ENCODE measurements at regions not wholly inside any gene's neighbourhood (a gene's known extent, or its start where the extent isn't known, plus 50 kb on each side); places are given as distances from the start of the nearest gene placed in this dataset.
"Not testable (repeated sequence)": the region's sequence is repeated elsewhere in the genome, so short reads cannot be mapped to it uniquely, and the experiment has no call there.

DNA sequence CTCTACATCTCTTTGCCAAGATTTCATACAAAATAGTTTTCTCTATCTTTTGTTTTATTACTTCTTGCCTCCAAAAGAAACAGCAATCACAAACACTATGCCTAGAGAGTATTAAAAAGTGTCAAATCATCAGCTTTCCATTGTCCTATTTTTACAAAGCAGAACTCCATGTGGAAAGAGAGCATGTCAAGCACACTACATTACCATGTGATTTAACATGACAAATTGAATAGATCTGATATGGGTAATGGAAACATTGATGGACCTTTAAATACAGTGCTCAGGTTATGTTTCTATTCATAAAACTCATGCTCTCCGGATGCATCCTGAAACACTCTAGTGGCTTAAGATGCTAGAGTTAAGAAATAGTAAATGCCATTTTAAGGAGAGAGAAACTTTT lies 791.4 kb upstream of the CTNND2 start:
- Histone ChIP-seq H3K4me3 (no peak overlapping the region), H3K27ac (no peak overlapping the region)

DNA sequence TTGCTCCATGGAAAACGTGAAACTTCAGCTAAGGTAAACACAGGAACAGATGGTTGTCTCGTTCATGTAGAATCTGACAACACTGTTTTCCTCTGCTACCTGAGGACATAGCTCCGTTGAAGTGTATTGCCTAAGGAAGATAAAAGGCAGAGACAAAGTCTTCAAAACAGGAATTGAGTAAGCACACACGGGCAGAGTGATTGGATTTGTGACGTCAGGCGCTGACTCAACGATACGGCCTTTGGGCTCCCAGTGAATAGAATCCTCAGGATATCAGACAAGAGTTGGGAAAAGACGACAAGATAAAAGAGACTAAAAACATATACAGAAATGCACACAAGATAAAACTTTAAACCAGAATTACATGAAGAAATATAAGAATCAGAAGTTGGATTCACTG lies 787.1 kb upstream of the CTNND2 start:
- H3K27ac ChIP-seq: no peak overlapping the region
- H3K4me3 ChIP-seq: no peak overlapping the region

DNA sequence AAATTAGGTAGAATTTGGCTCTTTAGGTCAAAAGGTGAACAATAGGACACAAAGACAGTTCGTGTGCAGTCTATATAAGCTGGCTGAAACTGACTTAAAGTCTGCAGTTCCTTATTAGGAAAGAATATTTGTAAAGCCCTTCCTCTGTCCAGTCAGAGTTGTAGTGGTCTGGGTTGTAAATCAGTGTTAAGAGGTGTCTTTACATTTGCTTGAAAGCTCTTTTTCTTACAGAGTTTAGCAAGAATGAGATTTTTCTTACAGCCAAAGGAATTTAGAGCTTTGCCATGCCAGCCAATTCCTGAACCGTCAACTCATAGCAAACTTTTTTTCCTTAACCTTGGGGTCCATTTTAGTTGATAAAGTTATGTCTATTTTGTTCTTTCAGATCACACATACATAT lies 786.1 kb upstream of the CTNND2 start:
- no peak overlapping the region for H3K4me3 ChIP-seq
- no peak overlapping the region for H3K27ac ChIP-seq

DNA sequence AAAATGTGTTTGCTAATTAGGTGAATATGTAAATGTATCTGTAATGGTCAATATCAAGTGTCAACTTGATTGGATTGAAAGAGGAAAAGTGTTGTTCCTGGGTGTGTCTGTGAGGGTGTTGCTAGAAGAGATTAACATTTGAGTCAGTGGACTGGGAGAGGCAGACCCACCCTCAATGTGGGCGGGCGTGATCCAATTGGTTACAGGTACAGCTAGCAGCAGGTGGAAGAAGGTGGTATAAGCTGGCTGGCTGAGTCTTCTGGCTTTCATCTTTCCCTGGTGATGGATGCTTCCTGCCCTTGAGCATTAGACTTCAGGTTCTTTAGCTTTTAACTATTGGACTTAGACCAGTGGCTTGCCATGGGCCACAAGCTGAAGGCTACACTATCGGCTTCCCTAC lies 779.0 kb upstream of the CTNND2 start:
- no peak overlapping the region for H3K27ac ChIP-seq

DNA sequence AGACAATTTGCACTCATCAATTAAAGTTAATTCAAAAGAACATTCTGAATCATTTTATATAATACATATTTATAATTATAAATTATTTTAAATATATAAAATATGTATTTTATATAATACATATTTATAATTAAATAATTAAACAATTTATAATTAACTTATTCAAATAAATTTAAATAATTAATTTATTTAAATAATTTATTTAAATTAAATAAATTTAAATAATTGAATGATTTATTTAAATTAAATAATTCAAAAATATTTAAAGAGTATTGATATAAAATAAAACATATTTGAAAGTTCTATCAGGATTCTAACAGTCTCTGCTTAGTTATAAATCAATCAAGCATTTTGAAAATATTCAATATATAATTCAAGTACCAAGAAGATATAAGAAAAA lies 775.5 kb upstream of the CTNND2 start:
- H3K27ac ChIP-seq: no peak overlapping the region
- no peak overlapping the region for H3K4me3 ChIP-seq

More for the DNA sequence above, 779.0 kb upstream of the CTNND2 start:
- no peak overlapping the region for H3K4me3 ChIP-seq

DNA sequence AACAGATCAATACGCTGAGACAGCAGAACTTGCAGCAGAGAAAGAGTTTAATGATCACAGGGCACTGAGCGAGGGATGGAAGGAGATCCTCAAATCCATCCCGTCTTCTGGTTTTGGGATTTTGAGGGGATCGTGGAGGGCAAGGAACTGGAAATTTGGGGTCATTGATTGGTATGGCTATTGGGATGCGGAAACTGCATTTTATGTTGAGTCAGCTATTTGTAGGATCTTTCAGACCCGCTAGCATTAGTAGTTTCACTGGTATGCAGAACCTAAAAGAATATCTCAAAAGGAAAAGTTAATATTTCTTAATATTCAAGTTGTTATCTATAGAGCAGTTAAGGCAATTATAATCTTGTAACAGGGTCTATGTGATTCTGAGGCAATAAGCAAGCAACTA lies 771.7 kb upstream of the CTNND2 start:
- H3K27ac ChIP-seq: no peak overlapping the region

DNA sequence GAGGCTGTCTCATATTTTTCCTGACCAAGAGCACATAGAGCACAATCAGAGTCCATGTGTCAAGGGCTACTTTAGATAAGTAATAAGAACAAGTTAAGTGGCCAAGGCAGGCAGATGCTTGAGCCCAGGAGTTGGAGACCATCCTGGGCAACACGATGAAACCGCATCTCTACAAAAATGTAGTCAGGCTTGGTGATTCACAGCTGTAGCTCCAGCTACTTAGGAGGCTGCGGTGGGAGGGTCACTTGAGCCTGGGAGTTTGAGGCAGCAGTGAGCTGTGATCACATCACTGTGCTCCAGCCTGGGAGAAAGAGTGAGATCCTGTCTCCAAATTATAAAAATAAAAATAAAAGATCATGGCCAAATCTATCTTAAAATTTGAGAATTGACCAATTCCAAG lies 767.9 kb upstream of the CTNND2 start:
- no peak overlapping the region for H3K4me3 ChIP-seq

More for the DNA sequence above, 771.7 kb upstream of the CTNND2 start:
- H3K4me3 ChIP-seq: no peak overlapping the region

DNA sequence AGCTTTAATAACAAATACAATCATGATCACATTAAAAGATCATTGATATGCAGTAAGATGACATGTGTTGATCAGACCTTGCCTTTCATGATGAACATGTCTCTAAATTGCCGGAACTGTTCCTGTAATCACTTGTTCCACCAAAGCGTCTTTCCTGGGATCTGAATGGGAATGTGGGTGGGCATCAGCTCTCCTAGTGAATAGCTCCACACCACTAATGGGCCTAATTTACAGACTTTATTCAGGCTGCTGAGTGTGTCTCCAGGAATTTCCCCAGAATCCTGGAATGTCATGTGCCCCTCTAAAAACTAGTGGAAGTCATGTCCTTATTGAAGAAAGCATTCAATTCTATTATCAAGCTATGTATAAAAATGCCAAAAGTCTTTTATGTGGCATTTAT lies 765.1 kb upstream of the CTNND2 start:
- Histone ChIP-seq H3K4me3 (no peak overlapping the region), H3K27ac (no peak overlapping the region)

More for the DNA sequence above, 767.9 kb upstream of the CTNND2 start:
- no peak overlapping the region for H3K27ac ChIP-seq

DNA sequence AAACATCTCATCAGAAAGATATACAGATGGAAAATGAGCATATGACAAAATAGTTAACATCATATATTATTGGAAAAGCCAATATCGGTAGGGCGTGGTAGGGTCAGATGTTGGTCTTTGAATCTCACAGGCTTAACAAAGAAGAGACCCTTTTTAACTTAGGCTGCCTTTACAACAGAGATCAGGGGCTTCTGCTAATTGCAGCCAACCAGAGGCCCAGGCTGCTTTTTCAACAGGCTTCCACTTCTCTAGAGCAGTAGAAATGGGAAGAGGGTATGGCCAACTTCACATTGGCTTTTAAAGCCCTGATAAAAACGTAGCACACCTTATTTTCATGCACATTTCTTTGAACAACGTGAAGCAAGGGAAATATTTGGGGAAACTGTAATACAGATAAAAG lies 764.3 kb upstream of the CTNND2 start:
- Histone ChIP-seq H3K4me3 (no peak overlapping the region), H3K27ac (no peak overlapping the region)

DNA sequence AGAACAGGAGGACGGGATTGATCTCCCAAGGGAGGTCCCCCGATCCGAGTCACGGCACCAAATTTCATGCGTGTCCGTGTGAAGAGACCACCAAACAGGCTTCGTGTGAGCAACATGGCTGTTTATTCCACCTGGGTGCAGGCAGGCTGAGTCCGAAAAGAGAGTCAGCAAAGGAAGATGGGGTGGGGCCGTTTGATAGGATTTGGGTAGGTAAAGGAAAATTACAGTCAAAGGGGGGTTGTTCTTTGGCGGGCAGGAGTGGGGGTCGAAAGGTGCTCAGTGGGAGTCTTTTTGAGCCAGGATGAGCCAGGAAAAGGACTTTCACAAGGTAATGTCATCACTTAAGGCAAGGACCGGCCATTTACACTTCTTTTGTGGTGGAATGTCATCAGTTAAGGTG lies 763.6 kb upstream of the CTNND2 start:
- H3K27ac ChIP-seq: not testable (repeated sequence)

DNA sequence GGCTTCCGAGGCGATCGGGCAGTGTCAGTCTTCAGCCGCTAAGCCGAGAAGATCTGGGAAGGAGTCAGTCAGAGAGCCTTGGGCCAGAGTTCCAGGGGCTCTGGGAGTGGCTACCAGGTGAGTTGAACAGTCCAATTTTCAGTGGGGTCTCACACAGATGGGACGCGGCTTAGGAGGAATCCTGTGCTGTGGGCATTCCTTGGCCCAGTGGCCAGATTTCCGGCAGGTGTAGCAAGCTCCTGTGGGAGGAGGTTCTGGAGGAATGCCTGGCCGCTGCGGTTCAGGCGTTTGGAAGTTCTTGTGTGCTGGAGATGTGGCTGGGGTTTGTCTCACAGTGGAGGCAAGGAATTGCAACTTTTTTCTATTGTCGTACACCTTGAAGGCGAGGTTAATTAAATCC lies 761.5 kb upstream of the CTNND2 start:
- H3K4me3 ChIP-seq, H3K27ac ChIP-seq: not testable (repeated sequence)

More for the DNA sequence above, 763.6 kb upstream of the CTNND2 start:
- H3K4me3 ChIP-seq: not testable (repeated sequence)

DNA sequence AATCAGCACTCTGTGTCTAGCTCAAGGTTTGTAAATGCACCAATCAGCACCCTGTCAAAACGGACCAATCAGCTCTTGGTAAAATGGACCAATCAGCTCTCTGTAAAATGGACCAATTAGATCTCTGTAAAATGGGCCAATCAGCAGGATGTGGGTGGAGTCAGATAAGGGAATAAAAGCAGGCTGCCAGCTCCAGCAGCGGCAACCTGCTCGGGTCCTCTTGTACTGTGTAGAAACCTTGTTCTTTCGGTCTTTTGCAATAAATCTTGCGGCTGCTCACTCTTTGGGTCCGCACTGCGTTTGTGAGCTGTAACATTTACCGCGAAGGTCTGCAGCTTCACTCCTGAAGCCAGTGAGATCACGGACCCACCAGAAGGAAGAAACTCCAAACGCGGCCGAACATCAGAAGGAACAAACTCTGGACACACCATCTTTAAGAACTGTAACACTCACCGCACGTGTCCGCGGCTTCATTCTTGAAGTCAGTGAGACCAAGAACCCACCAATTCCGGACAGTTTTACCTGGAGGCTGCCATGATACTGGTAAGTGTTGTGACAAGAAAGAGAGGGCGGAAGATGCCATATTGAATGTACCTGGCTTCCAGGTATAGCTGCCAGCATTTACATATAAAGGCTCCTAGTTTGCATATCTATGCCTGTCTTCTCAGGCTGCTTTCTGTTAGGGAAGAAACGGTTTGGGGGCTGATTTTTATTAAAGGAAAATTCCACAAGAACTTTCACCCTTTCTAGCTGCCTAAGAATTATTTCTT lies 758.5 kb upstream of the CTNND2 start:
- no peak overlapping the region for H3K27ac ChIP-seq
- no peak overlapping the region for H3K4me3 ChIP-seq

DNA sequence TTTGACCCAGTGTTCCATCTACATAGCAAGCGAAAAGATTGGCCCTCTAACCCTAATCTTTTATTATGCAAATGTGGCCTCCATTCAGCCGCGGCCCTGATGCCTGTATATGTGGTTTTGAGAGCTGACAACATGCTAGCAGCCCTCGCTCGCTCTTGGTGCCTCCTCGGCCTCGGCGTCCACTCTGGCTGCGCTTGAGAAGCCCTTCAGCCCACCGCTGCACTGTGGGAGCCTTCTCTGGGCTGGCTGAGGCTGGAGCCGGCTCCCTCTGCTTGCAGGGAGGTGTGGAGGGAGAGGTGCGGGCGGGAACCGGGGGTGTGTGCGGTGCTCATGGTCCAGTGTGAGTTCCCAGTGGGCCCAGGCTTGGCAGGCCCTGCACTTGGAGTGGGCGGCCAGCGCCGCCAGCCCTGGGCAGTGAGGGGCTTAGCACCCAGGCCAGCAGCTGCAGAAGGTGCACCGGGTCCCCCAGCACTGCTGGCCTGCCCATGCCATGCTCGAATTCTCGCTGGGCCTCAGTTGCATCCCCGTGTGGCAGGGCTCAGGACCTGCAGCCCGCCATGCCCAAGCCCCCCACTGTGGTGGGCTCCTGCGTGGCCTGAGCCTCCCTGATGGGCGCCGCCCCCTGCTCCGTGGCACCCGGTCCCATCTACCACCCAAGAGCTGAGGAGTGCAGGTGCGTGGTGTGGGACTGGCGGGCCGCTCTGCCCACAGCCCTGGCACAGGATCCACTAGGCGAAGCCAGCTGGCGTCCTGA lies 757.5 kb upstream of the CTNND2 start:
- Histone ChIP-seq H3K27ac (no peak overlapping the region), H3K4me3 (no peak overlapping the region)

DNA sequence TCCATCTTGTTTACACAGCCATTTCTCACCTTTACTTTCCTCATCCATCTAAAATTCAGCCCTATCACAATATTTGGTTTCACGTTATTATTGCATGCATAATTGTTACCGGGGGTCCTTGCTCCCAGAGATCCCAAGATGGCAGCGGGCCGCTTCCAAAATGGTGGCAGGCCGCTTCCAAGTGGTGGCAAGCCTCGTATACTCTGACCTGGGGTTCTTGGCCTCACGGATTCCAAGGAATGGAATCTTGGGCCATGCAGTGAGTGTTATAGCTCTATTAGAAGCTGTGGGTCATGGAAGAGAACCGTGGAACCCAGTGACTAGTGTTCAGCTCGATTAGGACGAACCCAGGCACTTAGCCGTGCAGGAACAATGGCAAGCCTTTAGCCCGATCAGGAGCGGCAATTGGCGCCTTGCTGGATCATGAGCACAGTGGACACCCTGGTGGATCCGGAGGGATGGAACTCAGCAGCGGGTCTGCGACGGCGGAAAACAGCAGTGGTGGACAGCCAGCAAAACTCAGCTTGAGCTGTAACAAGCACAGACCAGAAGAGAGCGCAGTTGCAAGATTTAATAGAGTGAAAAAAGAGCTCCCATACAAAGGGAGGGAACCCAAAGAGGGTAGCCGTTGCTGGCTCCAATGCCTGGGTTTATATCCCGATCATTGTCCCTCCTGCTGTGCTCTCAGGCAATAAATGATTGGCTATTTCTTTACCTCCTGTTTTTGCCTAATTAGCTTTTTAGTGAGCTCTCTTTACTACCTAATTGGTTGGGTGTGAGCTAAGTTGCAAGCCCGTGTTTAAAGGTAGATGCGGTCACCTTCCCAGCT lies 756.2 kb upstream of the CTNND2 start:
- H3K27ac ChIP-seq, H3K4me3 ChIP-seq: not testable (repeated sequence)

DNA sequence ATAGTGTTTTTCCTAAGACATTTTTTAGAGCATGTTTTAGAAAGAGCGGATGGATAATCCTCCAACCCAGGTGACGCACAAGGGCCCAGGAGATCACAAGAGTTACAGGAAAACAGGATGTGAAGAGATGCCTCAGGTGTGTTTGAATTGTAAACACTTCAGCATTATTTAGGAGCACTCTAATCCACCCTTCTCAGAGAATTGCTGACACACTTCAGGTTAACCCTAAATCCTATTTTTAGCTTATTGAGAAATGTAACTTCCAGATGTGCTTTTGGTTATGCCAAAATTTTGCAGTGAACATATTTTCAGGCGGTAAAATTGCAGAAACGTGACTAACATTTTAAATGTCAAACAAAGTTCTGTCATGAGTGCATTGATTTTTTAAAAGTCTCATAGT lies 755.4 kb upstream of the CTNND2 start:
- Histone ChIP-seq H3K4me3 (no peak overlapping the region), H3K27ac (no peak overlapping the region)

DNA sequence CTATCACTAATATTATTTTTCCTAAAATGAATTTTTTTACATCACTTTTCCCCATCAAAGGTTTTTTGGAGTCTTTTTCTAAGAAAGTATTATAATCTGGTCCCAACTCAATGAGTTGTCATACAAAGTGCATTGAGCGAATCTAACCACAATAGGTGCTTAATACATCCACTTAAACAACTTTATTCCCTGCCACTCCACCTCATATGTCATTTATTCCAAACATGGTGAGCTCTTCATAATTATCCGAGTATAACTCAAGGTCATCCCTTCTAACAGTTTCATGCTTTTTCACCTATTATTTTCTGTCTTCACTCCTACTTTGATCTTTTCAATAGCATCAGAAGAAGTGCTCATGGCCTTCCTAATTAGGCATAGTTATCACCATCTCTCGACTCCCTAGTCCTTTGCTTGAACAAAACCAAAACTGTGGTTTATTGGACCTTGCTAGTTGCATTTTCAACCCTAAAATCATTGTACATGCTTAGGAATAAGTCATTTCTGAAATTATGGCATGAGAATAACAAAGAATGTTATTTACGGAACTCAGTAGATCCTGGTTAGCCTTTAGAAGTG lies 754.7 kb upstream of the CTNND2 start:
- H3K27ac ChIP-seq: no peak overlapping the region
- H3K4me3 ChIP-seq: no peak overlapping the region

DNA sequence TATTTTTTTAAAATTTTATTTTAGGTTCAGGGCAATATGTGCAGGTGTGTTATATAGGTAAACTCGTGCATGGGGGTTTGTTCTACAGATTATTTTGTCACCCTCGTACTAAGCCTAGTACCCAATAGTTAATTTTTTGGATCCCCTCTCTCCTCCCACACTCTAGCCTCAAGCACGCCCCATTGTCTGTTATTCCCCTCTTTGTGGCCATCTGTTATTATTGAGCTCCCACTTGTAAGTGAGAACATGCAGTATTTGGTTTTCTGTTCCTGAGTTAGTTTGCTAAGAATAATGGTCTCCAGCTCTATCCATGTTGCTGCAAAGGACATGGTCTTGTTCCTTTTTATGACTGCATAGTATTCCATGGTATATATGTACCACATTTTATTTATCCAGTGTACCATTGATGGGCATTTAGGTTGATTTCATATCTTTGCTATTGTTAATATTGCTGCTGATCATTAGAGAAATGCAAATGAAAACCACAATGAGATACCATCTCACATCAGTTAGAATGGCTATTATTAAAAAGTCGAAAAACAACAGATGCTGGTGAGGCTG lies 753.7 kb upstream of the CTNND2 start:
- not testable (repeated sequence) for H3K27ac ChIP-seq

DNA sequence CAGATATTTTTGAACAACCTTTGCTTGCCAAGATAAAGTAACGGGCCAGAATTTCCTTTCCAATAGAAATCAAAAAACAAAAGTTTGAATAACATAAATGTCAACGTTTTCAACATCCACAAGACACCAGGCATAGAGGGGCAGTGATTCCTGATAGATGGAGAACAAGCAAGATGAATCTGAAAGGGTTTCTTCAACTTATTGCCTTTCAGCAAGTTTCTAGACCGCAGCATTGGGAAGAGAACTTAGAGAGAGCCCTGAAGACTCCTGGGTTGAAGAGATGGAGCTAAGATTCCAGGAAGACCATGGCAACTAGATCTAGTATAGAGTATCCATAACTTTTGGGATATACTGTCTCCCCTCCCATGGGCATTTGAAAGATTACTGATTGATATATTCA lies 751.4 kb upstream of the CTNND2 start:
- Histone ChIP-seq H3K27ac (no peak overlapping the region), H3K4me3 (no peak overlapping the region)

More for the DNA sequence above, 753.7 kb upstream of the CTNND2 start:
- H3K4me3 ChIP-seq: not testable (repeated sequence)

DNA sequence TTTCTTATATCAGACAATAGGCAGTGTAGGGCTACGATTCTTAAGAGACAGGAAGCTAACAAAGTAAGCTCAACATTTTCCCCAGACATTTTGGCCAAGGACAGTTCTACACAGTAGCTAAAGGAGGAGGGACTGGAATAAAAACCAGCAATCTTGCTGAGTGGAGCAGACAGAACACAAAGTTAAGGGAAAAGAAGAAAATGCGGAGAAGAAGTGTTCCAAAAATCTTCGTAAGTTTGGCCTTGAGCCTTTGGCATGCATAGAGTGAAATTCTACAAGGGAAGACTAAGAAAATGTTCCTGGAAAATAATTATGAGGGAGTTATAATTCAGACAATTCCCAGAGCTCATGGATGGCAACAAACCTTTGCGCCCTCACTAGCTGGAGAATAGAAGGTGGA lies 748.0 kb upstream of the CTNND2 start:
- Histone ChIP-seq H3K4me3 (no peak overlapping the region), H3K27ac (no peak overlapping the region)

DNA sequence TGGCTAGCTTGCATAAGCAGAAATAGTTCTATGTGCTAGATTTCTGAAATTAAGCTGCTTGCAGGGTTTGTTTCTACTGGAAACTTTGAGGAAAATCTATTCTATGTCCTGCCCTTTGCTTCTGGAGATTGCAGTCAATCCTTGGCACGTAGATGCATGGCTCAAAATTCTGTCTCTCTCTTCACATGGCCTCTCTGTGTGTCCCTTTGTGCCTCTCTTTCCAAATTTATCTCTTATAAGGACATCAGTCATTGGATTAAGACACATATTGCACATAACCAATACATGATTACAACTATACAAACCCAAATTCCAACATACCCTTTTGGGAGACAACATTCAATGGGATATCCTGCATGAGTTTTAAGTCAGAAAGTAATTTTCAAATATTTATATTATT lies 744.3 kb upstream of the CTNND2 start:
- H3K27ac ChIP-seq: no peak overlapping the region
- no peak overlapping the region for H3K4me3 ChIP-seq
